ENCODE measurements at regions not wholly inside any gene's neighbourhood (a gene's known extent, or its start where the extent isn't known, plus 50 kb on each side); places are given as distances from the start of the nearest gene placed in this dataset.
"Not testable (repeated sequence)": the region's sequence is repeated elsewhere in the genome, so short reads cannot be mapped to it uniquely, and the experiment has no call there.

DNA sequence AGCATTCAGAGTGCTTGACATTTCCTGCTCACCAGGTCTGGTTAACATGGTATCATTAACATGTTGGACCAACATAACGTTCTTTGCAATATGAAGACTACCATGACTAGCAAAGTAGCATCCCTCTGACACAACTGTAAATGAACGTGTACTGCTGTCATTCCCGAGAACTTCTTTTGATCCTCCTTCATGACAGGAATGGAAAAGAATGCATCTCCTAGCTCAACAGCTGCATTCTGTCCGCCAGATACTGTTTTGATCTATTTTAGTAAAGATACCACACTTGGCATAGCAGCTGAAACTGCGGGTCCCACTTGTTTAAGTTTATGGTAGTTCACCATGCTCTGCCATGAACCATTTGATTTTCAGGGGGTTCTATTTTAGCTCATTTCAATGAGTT, 144.2 kb upstream of the PARD3B start:
- Histone ChIP-seq H3K27me3 (ENCODE audit: control insufficient read depth, low read length) (no peaks in the 10 kb centered on the region), H3K4me1 (ENCODE audit: control insufficient read depth, low read length) (no peaks in the 10 kb centered on the region), H3K4me2 (ENCODE audit: low read length) (no peak overlapping the region), H3K4me3 (ENCODE audit: low read length) (no peak overlapping the region), H3K79me2 (ENCODE audit: control insufficient read depth, low read length) (no peaks in the 10 kb centered on the region), H3K36me3 (ENCODE audit: control insufficient read depth, low read length) (no peaks in the 10 kb centered on the region), H4K20me1 (ENCODE audit: control insufficient read depth, insufficient read depth, low read depth, low read length) (no peaks in the 10 kb centered on the region), H3F3A (ENCODE audit: control insufficient read depth, insufficient read depth) (no peaks in the 10 kb centered on the region), H3K9me2 (replicated peaks; ENCODE audit: control insufficient read depth, low read length) (no peaks in the 10 kb centered on the region), H3K9me3 (ENCODE audit: control insufficient read depth, insufficient read depth, low read length) (no peaks in the 10 kb centered on the region), H3K27ac (ENCODE audit: low read depth, low read length) (no peak overlapping the region)
- TF ChIP-seq, protein P1, sequence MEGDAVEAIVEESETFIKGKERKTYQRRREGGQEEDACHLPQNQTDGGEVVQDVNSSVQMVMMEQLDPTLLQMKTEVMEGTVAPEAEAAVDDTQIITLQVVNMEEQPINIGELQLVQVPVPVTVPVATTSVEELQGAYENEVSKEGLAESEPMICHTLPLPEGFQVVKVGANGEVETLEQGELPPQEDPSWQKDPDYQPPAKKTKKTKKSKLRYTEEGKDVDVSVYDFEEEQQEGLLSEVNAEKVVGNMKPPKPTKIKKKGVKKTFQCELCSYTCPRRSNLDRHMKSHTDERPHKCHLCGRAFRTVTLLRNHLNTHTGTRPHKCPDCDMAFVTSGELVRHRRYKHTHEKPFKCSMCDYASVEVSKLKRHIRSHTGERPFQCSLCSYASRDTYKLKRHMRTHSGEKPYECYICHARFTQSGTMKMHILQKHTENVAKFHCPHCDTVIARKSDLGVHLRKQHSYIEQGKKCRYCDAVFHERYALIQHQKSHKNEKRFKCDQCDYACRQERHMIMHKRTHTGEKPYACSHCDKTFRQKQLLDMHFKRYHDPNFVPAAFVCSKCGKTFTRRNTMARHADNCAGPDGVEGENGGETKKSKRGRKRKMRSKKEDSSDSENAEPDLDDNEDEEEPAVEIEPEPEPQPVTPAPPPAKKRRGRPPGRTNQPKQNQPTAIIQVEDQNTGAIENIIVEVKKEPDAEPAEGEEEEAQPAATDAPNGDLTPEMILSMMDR (IDR thresholded peaks at IDR 0.05; ENCODE audit: low read depth, low read length, poor library complexity, severe bottlenecking), result no peak
- TF ChIP-seq EZH2phosphoT487 (IDR thresholded peaks at IDR 0.05; ENCODE audit: borderline replicate concordance, low read length), result no peak

DNA sequence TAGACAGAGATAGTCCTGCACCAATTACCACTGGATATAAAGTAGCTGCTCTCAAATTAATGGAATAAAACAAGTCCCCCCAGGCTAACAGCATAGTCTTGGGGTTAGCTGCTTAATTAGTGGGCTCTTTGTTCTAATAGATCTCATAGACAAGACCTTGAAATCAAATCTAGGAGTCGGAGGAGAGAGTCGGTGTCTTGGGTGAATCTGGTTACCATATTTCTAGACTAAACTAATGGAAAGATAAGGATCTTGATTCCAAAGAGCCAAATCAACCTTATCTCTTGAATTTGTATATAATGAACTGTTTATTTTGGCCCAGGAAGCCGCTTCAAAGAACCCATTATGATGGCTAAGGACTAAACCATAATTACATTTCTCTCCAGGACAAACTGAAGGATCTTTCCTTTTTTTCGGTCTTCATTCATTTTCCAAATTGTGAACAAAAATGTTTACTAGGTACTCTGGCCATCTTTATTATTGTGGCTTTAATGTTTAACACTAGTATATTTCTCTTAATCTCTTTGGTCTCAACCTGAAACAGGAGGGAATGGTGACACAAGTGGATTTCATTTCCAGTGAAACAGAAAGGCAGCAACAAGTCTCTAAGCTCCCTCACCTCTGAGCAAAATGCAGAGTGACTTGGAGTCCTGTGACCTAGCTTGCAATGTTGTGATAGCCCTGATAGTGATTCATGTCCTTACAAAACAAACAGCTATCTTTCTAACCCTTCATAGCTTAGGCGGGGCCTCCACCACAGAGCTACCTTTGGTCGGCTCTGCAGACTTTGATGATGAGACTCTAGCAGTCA, 137.9 kb upstream of the PARD3B start:
- Histone ChIP-seq H3K36me3 (ENCODE audit: control insufficient read depth, low read length) (no peaks in the 10 kb centered on the region), H3K79me2 (ENCODE audit: control insufficient read depth, low read length) (no peaks in the 10 kb centered on the region), H3K4me1 (ENCODE audit: control insufficient read depth, low read length) (no peaks in the 10 kb centered on the region), H3K27me3 (ENCODE audit: control insufficient read depth, low read length) (no peaks in the 10 kb centered on the region), H3K9me2 (replicated peaks; ENCODE audit: control insufficient read depth, low read length) (no peaks in the 10 kb centered on the region), H3K27ac (ENCODE audit: low read depth, low read length) (no peak overlapping the region), H3K4me2 (ENCODE audit: low read length) (no peak overlapping the region), H3F3A (ENCODE audit: control insufficient read depth, insufficient read depth) (no peaks in the 10 kb centered on the region), H3K4me3 (ENCODE audit: low read length) (no peak overlapping the region), H3K9me3 (ENCODE audit: control insufficient read depth, insufficient read depth, low read length) (no peaks in the 10 kb centered on the region), H4K20me1 (ENCODE audit: control insufficient read depth, insufficient read depth, low read depth, low read length) (no peaks in the 10 kb centered on the region)
- TF ChIP-seq, protein P1 (IDR thresholded peaks at IDR 0.05; ENCODE audit: low read depth, low read length, poor library complexity, severe bottlenecking), result no peak
- TF ChIP-seq EZH2phosphoT487 (IDR thresholded peaks at IDR 0.05; ENCODE audit: borderline replicate concordance, low read length), result no peak

DNA sequence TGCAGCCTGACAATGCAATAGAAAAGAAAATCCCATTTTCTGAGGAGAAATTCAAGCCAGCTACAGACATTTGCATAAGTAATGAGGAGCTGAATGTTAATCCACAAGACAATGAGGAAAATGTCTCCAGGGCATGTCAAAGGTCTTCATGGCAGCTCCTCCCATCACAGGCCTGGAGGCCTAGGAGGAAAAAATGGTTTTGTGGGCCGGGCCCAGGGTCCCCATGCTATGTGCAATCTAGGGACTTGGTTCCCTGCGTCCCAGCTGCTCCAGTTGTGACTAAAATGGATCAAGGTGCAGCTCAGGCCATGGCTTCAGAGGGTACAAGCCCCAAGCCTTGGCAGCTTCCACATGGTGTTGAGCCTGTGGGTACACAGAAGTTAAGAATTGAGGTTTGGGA, 132.5 kb upstream of the PARD3B start:
- not testable (repeated sequence) for H3F3A ChIP-seq (ENCODE audit: control insufficient read depth, insufficient read depth); H3K27ac ChIP-seq (ENCODE audit: low read depth, low read length); H3K4me1 ChIP-seq (ENCODE audit: control insufficient read depth, low read length)

DNA sequence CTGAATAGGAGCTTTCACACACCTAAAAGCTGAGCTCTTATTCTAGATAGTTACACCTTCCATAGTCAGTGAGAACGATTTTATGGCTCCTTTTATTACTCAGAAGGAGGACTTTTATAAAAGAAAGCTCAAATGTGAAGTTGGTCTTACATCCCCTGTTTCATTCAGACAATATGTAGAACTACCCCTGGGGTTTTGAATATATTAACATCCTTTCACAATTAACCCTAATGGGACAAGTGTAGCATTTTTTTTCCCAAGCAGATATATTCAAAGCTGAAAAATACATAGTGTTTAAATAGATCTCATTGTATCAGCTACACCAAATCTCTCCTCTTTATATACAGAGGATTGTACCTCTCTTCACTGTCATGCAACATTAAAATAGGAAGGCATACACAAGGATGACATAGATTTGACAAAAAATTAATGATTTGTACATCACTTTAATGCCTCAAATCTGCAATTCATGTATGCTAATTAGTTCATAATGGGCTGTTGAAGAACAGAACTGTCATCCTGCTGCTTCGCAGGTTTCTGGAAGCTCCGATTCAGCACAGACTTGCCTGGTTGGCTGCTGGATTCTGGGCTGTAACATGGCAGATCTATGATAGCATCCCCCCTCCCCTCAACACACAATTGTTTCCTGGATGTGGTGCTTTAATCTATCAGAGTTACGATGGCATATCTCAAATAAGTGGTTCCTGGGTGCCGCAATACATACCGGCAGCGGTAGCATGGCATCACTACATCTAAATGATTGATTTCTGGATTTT, 129.7 kb upstream of the PARD3B start:
- no peak overlapping the region for H3K27ac ChIP-seq (ENCODE audit: low read depth, low read length)
- no peak for TF ChIP-seq EZH2phosphoT487 (IDR thresholded peaks at IDR 0.05; ENCODE audit: borderline replicate concordance, low read length)
- TF ChIP-seq, protein P1 (IDR thresholded peaks at IDR 0.05; ENCODE audit: low read depth, low read length, poor library complexity, severe bottlenecking), result no peak
- no peak overlapping the region for H3K4me3 ChIP-seq (ENCODE audit: low read length)
- no peaks in the 10 kb centered on the region for H3K27me3 ChIP-seq (ENCODE audit: control insufficient read depth, low read length)
- peaks cover 3% of the 10 kb centered on the region; the same call in 1 of the 2 replicates for H3K9me3 ChIP-seq (ENCODE audit: control insufficient read depth, insufficient read depth, low read length)
- H3K79me2 ChIP-seq (ENCODE audit: control insufficient read depth, low read length), result no peaks in the 10 kb centered on the region
- H4K20me1 ChIP-seq (ENCODE audit: control insufficient read depth, insufficient read depth, low read depth, low read length), result no peaks in the 10 kb centered on the region
- H3K4me1 ChIP-seq (ENCODE audit: control insufficient read depth, low read length), result no peaks in the 10 kb centered on the region
- H3K36me3 ChIP-seq (ENCODE audit: control insufficient read depth, low read length), result no peaks in the 10 kb centered on the region
- H3K9me2 ChIP-seq (replicated peaks; ENCODE audit: control insufficient read depth, low read length), result no peaks in the 10 kb centered on the region
- H3F3A ChIP-seq (ENCODE audit: control insufficient read depth, insufficient read depth), result no peaks in the 10 kb centered on the region
- H3K4me2 ChIP-seq (ENCODE audit: low read length), result no peak overlapping the region

More for the DNA sequence above, 132.5 kb upstream of the PARD3B start:
- not testable (repeated sequence) for H4K20me1 ChIP-seq (ENCODE audit: control insufficient read depth, insufficient read depth, low read depth, low read length); H3K36me3 ChIP-seq (ENCODE audit: control insufficient read depth, low read length); H3K4me3 ChIP-seq (ENCODE audit: low read length); H3K9me2 ChIP-seq (replicated peaks; ENCODE audit: control insufficient read depth, low read length); H3K4me2 ChIP-seq (ENCODE audit: low read length); H3K9me3 ChIP-seq (ENCODE audit: control insufficient read depth, insufficient read depth, low read length); H3K79me2 ChIP-seq (ENCODE audit: control insufficient read depth, low read length); H3K27me3 ChIP-seq (ENCODE audit: control insufficient read depth, low read length)

All from DOHH2 (cell line).